Neuronal stem cell (in vitro differentiated cells): ENCODE measurements at regions not wholly inside any gene's neighbourhood (a gene's known extent, or its start where the extent isn't known, plus 50 kb on each side); places are given as distances from the start of the nearest gene placed in this dataset.

Experiments used
- DNase-seq: peaks from one replicate; pipeline ENCODE4 v3.0.0-alpha.2; 2013; ENCODE audit warnings: low spot score
- H2AFZ ChIP-seq: one replicate; pipeline ENCODE4 v1.6.1; 2013; ENCODE audit warnings: mild to moderate bottlenecking, low read length, inconsistent platforms
- H2AK5ac ChIP-seq: 2 replicates; pipeline ENCODE4 v1.6.1; 2013; ENCODE audit warnings: low read depth, mild to moderate bottlenecking, inconsistent platforms, low read length, moderate library complexity, mixed read lengths
- H2BK120ac ChIP-seq: 2 replicates; pipeline ENCODE4 v1.6.1; 2013; ENCODE audit warnings: low read depth, mild to moderate bottlenecking, inconsistent platforms, low read length, moderate library complexity, mixed read lengths
- H2BK12ac ChIP-seq: one replicate; pipeline ENCODE4 v1.6.1; 2013; ENCODE audit warnings: low read length, inconsistent platforms
- H2BK15ac ChIP-seq: 2 replicates; pipeline ENCODE4 v1.6.1; 2013; ENCODE audit warnings: mild to moderate bottlenecking, low read length, inconsistent platforms, mixed read lengths
- H2BK5ac ChIP-seq: one replicate; pipeline ENCODE4 v1.6.1; 2013; ENCODE audit warnings: inconsistent platforms, mild to moderate bottlenecking, low read length, moderate library complexity
- H3K14ac ChIP-seq: one replicate; pipeline ENCODE4 v1.6.1; 2013; ENCODE audit warnings: low read length, inconsistent platforms
- H3K18ac ChIP-seq: 2 replicates; pipeline ENCODE4 v1.6.1; 2013; ENCODE audit warnings: low read length, inconsistent platforms
- H3K23ac ChIP-seq: 2 replicates; pipeline ENCODE4 v1.6.1; 2013; ENCODE audit warnings: low read depth, mild to moderate bottlenecking, mixed read lengths, low read length, inconsistent platforms; ENCODE audit not compliant: poor library complexity
- H3K27ac ChIP-seq: replicated peaks from 3 replicates; pipeline ENCODE4 v1.5.1; 2013; ENCODE audit warnings: low read length, inconsistent platforms
- H3K27me3 ChIP-seq, 3 experiments: 2 replicates each; pipeline ENCODE4 v1.6.1; 2013; ENCODE audit warnings: low read length in 3 of 3, mild to moderate bottlenecking in 2 of 3, inconsistent platforms in 1 of 3, low read depth in 1 of 3, mixed read lengths in 1 of 3, moderate library complexity in 1 of 3; ENCODE audit not compliant: control insufficient read depth in 3 of 3, insufficient read depth in 3 of 3
- H3K36me3 ChIP-seq, 2 donors: replicated peaks in 1 of 2; 2 replicates each; pipeline ENCODE4 v1.6.1; 2013; ENCODE audit warnings: low read length in 2 of 2; ENCODE audit not compliant: control insufficient read depth in 2 of 2, insufficient read depth in 2 of 2
- H3K4ac ChIP-seq: 2 replicates; pipeline ENCODE4 v1.6.1; 2013; ENCODE audit warnings: inconsistent platforms, mild to moderate bottlenecking, low read length, moderate library complexity
- H3K4me1 ChIP-seq, 2 donors: 1 replicate in 1 of 2; 2 replicates in 1 of 2; pipeline ENCODE4 v1.6.1; 2013; ENCODE audit warnings: low read length in 2 of 2, low read depth in 1 of 2; ENCODE audit not compliant: control insufficient read depth in 2 of 2, insufficient read depth in 1 of 2
- H3K4me2 ChIP-seq: one replicate; pipeline ENCODE4 v1.6.1; 2013; ENCODE audit warnings: mild to moderate bottlenecking, low read length, inconsistent platforms; ENCODE audit not compliant: insufficient read depth, poor library complexity, severe bottlenecking
- H3K4me3 ChIP-seq, 2 donors: 2 replicates each; pipeline ENCODE4 v1.5.1; 2013; ENCODE audit warnings: low read length in 2 of 2, mild to moderate bottlenecking in 2 of 2, inconsistent platforms in 1 of 2, moderate library complexity in 1 of 2
- H3K79me1 ChIP-seq: one replicate; pipeline ENCODE4 v1.6.1; 2013; ENCODE audit warnings: low read depth, mild to moderate bottlenecking, inconsistent platforms, low read length, moderate library complexity
- H3K9ac ChIP-seq: one replicate; pipeline ENCODE4 v1.6.1; 2013; ENCODE audit warnings: mild to moderate bottlenecking, low read depth, low read length, inconsistent platforms; ENCODE audit not compliant: poor library complexity
- H3K9me3 ChIP-seq, 2 donors: replicated peaks in 1 of 2; 2 replicates each; pipeline versions ENCODE3 to v1.6.1; 2013; ENCODE audit warnings: low read length in 2 of 2, mild to moderate bottlenecking in 2 of 2, inconsistent platforms in 1 of 2, low read depth in 1 of 2, mixed read lengths in 1 of 2, moderate library complexity in 1 of 2; ENCODE audit not compliant: control insufficient read depth in 2 of 2, insufficient read depth in 1 of 2
- H4K8ac ChIP-seq: one replicate; pipeline ENCODE4 v1.6.1; 2013; ENCODE audit warnings: low read depth, mild to moderate bottlenecking, inconsistent platforms, low read length, moderate library complexity
- H4K91ac ChIP-seq: one replicate; pipeline ENCODE4 v1.6.1; 2013; ENCODE audit warnings: low read length, low read depth, mild to moderate bottlenecking, inconsistent platforms; ENCODE audit not compliant: poor library complexity
- WGBS, 2 donors: extraction: QIAGEN DNeasy Blood & Tissue Kit; methylation state at CpG; one replicate each; pipeline ENCODE4 v1.1.7; 2013; ENCODE audit warnings: missing lambda C conversion rate in 2 of 2, mixed read lengths in 1 of 2; ENCODE audit not compliant: insufficient read length in 2 of 2, insufficient replicate concordance in 1 of 2; ENCODE audit errors: extremely low coverage in 2 of 2; 5-methylcytosine and 5-hydroxymethylcytosine counted together

DNA sequence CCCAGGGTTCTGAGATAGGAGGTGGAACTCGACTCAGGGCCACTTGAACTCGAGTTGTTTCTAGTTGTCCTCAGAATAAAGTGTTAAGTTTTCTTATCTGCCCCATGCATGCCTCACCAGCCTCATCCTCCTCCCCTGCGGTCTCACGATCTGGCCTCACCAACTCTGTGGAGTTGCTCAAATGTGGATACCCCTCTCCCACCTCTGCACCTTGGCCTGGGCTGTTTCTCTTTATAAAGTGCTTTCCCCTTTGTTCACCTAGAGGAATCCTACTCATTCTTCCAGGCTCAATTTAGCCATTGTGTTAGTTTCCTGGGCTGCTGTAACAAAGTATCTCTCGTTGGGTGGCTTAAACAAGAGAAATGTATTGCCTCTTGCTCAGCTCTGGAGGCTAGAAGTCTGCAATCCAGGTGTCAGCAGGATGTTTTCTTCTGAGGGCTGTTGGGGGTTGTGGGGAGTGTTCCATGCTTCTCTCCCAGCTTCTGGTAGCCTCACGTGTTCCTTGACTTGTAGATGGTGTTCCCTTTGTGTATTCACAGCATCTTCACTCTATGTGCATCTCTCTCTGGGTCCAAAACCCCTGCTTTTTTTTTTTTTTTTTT, 100.7 kb downstream of the MEX3B start:
- no peaks in the 10 kb centered on the region for H3K9me3 ChIP-seq
- H3K4me3 ChIP-seq: no peak overlapping the region
- H4K8ac ChIP-seq: no peak overlapping the region
- no peak overlapping the region for H3K4me2 ChIP-seq
- no peak overlapping the region for H3K4ac ChIP-seq
- H2BK5ac ChIP-seq: no peak overlapping the region
- no peak overlapping the region for H2BK12ac ChIP-seq
- H2BK120ac ChIP-seq: no peak overlapping the region
- H2BK15ac ChIP-seq: no peak overlapping the region
- H2AFZ ChIP-seq: no peak overlapping the region
- no peak for DNase-seq
- H3K36me3 ChIP-seq: no peaks in the 10 kb centered on the region
- no peak overlapping the region for H3K14ac ChIP-seq
- H2AK5ac ChIP-seq: no peak overlapping the region
- H3K23ac ChIP-seq: no peak overlapping the region
- H4K91ac ChIP-seq: no peak overlapping the region
- no peaks in the 10 kb centered on the region for H3K79me1 ChIP-seq
- peaks cover 0 to 5% of the 10 kb centered on the region in 2 donors for H3K4me1 ChIP-seq
- H3K9ac ChIP-seq: no peak overlapping the region
- H3K27me3 ChIP-seq: no peaks in the 10 kb centered on the region
- WGBS, 2 donors: no CpG with 5 or more reads among the region's 6 CpGs
- no peak overlapping the region for H3K18ac ChIP-seq
- no peak overlapping the region for H3K27ac ChIP-seq

DNA sequence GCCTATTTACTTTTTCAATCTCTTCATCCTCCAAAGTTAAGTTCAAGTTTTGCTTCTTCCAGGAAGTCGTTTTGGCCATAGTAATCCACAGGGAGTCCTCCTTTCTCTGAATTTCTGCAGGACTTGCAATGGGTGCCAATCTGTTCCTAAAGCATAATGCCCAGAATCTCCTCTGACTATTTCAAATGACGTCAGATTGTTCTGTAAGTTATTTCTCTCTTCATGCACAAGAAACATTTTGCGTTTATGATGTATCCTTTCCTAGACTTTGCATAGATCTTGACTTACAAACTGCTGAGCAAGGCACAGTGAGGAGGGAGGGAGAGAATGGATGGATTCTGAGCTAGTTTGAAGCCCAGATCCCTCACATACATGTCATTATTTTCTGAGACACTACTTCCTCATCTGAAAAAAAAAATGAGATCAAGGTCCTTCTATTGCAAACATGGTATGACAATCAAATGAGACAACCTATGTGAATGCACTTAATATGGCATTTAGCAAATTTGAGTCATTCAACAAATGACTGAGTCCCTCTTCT, 103.1 kb downstream of the MEX3B start:
- Histone ChIP-seq H3K4me2 (no peak overlapping the region), H3K23ac (no peak overlapping the region), H3K27me3 (no peaks in the 10 kb centered on the region), H3K14ac (no peak overlapping the region), H2BK120ac (no peak overlapping the region), H3K79me1 (no peaks in the 10 kb centered on the region), H3K4me3 (no peak overlapping the region), H3K9ac (no peak overlapping the region), H2AK5ac (no peak overlapping the region), H2BK15ac (no peak overlapping the region), H4K91ac (no peak overlapping the region), H3K4ac (no peak overlapping the region), H3K36me3 (no peaks in the 10 kb centered on the region), H2BK12ac (no peak overlapping the region), H2BK5ac (no peak overlapping the region), H3K9me3 (no peaks in the 10 kb centered on the region), H3K18ac (no peak overlapping the region), H3K27ac (no peak overlapping the region), H3K4me1 (peaks cover 0 to 5% of the 10 kb centered on the region in 2 donors), H4K8ac (no peak overlapping the region), H2AFZ (no peak overlapping the region)
- DNase-seq: no peak
- no CpG with 5 or more reads among the region's 3 CpGs for WGBS, 2 donors

DNA sequence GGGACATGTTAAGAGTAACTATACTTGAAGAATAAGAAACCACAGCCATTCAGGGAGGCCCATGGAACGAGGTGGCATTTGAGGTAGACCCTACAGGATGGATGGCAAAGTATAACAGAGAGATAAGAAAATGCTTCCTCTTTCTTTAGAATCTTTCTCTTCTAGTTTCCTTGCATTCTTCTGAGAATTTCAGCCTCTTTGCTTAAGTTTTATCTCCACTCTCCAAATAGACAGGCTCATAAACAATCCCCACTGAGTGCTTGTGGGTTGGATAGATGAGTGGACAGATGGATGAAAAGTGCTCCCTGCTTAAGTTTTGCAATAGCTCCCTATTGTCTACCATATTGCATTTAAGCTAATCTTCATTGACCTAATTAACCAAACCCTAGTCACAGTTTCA, 103.7 kb downstream of the MEX3B start:
- no peak overlapping the region for H3K9ac ChIP-seq
- no peaks in the 10 kb centered on the region for H3K36me3 ChIP-seq
- peaks cover 0 to 5% of the 10 kb centered on the region in 2 donors for H3K4me1 ChIP-seq
- no peak overlapping the region for H2BK12ac ChIP-seq
- H3K14ac ChIP-seq: no peak overlapping the region
- H3K18ac ChIP-seq: no peak overlapping the region
- no peak overlapping the region for H2AK5ac ChIP-seq
- no peak overlapping the region for H4K8ac ChIP-seq
- no peaks in the 10 kb centered on the region for H3K27me3 ChIP-seq
- DNase-seq: no peak
- no peak overlapping the region for H3K4me2 ChIP-seq
- H4K91ac ChIP-seq: no peak overlapping the region
- no peak overlapping the region for H2BK120ac ChIP-seq
- no peak overlapping the region for H3K4me3 ChIP-seq
- no peak overlapping the region for H2AFZ ChIP-seq
- no peaks in the 10 kb centered on the region for H3K79me1 ChIP-seq
- H3K27ac ChIP-seq: no peak overlapping the region
- no CpG with 5 or more reads among the region's 1 CpG for WGBS, 2 donors
- no peak overlapping the region for H3K23ac ChIP-seq
- H2BK15ac ChIP-seq: no peak overlapping the region
- H2BK5ac ChIP-seq: no peak overlapping the region
- no peak overlapping the region for H3K4ac ChIP-seq
- no peaks in the 10 kb centered on the region for H3K9me3 ChIP-seq

DNA sequence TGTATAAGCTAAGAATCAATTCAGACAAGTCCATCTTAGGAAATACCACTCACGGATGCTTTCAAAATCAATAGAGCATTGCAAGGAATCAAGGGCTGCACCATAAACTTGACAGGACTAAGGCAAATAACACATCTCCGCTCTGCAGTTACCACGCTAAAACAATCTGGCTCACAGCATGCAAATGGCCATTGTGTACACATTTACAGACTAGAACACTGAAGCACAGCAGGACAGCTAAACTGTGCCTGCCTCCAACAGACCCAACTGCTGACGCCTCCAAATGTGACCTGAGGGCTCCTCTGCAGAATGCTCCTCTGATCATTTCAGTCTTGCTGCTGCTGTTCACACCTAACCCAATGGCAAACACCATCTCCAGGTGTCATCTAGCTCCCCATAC, 104.3 kb downstream of the MEX3B start:
- Histone ChIP-seq H3K18ac (no peak overlapping the region), H2AFZ (no peak overlapping the region), H2BK120ac (no peak overlapping the region), H3K27me3 (no peaks in the 10 kb centered on the region), H3K4ac (no peak overlapping the region), H4K8ac (no peak overlapping the region), H3K14ac (no peak overlapping the region), H3K9me3 (no peaks in the 10 kb centered on the region), H3K23ac (no peak overlapping the region), H3K79me1 (no peaks in the 10 kb centered on the region), H3K4me3 (no peak overlapping the region), H3K36me3 (no peaks in the 10 kb centered on the region), H2AK5ac (no peak overlapping the region), H2BK12ac (no peak overlapping the region), H3K4me2 (no peak overlapping the region), H3K4me1 (peaks cover 0 to 5% of the 10 kb centered on the region in 2 donors), H4K91ac (no peak overlapping the region), H2BK15ac (no peak overlapping the region), H2BK5ac (no peak overlapping the region), H3K9ac (no peak overlapping the region), H3K27ac (no peak overlapping the region)
- WGBS, 2 donors: no CpG with 5 or more reads among the region's 4 CpGs
- no peak for DNase-seq
